IMR-90 (cell line): ENCODE measurements at regions not wholly inside any gene's neighbourhood (a gene's known extent, or its start where the extent isn't known, plus 50 kb on each side); places are given as distances from the start of the nearest gene placed in this dataset.

Experiments used
- ATAC-seq: fragments of 200-7000 bp; cut with Tn5 transposase; 2 replicates; pipeline ENCODE4 v1.9.1; 2020; ENCODE audit warnings: low read depth, mild to moderate bottlenecking, moderate library complexity
- BruUV-seq: library from RNA; stranded (reverse); fragments of 400-500 nt; replicated peaks from 2 replicates; lab custom pipeline; 2021; lab: Mats Ljungman, UMichigan
- CTCF ChIA-PET: fragments of 300-600 bp; formaldehyde crosslinking; extraction: SDS; loops from one replicate; lab custom pipeline; 2021; ENCODE audit warnings: antibody characterized with exemption; lab: Yijun Ruan, JAX
- POLR2A ChIA-PET: fragments of 300-600 bp; sonication (Branson Sonifier 250); formaldehyde crosslinking; loops from one replicate; lab custom pipeline; 2022; ENCODE audit warnings: antibody characterized with exemption; ENCODE audit not compliant: unreplicated experiment; lab: Charles Lee
- DNase-seq: peaks from one replicate; pipeline ENCODE4 v3.0.0; 2013
- H2AFZ ChIP-seq: replicated peaks from 2 replicates; pipeline ENCODE3; 2013; ENCODE audit warnings: low read length, mild to moderate bottlenecking; ENCODE audit not compliant: poor library complexity
- H2AK5ac ChIP-seq: 2 replicates; pipeline ENCODE4 v1.6.1; 2013; ENCODE audit warnings: low read depth, low read length, inconsistent platforms
- H2AK9ac ChIP-seq: replicated peaks from 2 replicates; pipeline ENCODE3; 2013; ENCODE audit warnings: mild to moderate bottlenecking, low read depth, low read length, moderate library complexity; ENCODE audit not compliant: poor library complexity
- H2BK120ac ChIP-seq: 2 replicates; pipeline ENCODE4 v1.6.1; 2013; ENCODE audit warnings: low read depth, low read length, inconsistent platforms
- H2BK15ac ChIP-seq: 3 replicates; pipeline ENCODE4 v1.6.1; 2013; ENCODE audit warnings: low read depth, low read length, inconsistent platforms
- H2BK20ac ChIP-seq: 2 replicates; pipeline ENCODE4 v1.6.1; 2013; ENCODE audit warnings: low read depth, mild to moderate bottlenecking, inconsistent platforms, low read length, moderate library complexity
- H2BK5ac ChIP-seq: 2 replicates; pipeline ENCODE4 v1.6.1; 2013; ENCODE audit warnings: mild to moderate bottlenecking, low read depth, low read length, inconsistent platforms; ENCODE audit not compliant: poor library complexity, severe bottlenecking
- H3K14ac ChIP-seq: replicated peaks from 2 replicates; pipeline ENCODE4 v1.6.1; 2013; ENCODE audit warnings: low read depth, low read length, inconsistent platforms
- H3K18ac ChIP-seq: 2 replicates; pipeline ENCODE4 v1.6.1; 2013; ENCODE audit warnings: low read depth, low read length, control low read depth
- H3K23ac ChIP-seq: 2 replicates; pipeline ENCODE4 v1.6.1; 2013; ENCODE audit warnings: low read depth, low read length, inconsistent platforms
- H3K27ac ChIP-seq: 2 replicates; pipeline ENCODE4 v1.5.1; 2013; ENCODE audit warnings: mild to moderate bottlenecking, control low read depth, low read length; ENCODE audit not compliant: insufficient read depth
- H3K27me3 ChIP-seq: 2 replicates; pipeline ENCODE4 v1.6.1; 2013; ENCODE audit warnings: low read length; ENCODE audit not compliant: control insufficient read depth, insufficient read depth
- H3K36me3 ChIP-seq: 2 replicates; pipeline ENCODE4 v1.6.1; 2013; ENCODE audit warnings: low read length, mixed read lengths; ENCODE audit not compliant: control insufficient read depth, insufficient read depth
- H3K4ac ChIP-seq: 2 replicates; pipeline ENCODE4 v1.6.1; 2013; ENCODE audit warnings: low read depth, low read length, inconsistent platforms
- H3K4me1 ChIP-seq: 2 replicates; pipeline ENCODE4 v1.6.1; 2013; ENCODE audit warnings: low read length, mixed read lengths; ENCODE audit not compliant: control insufficient read depth, insufficient read depth
- H3K4me2 ChIP-seq: 2 replicates; pipeline ENCODE4 v1.6.1; 2013; ENCODE audit warnings: low read depth, mild to moderate bottlenecking, control low read depth, low read length, moderate library complexity
- H3K4me3 ChIP-seq: 2 replicates; pipeline ENCODE4 v1.5.1; 2013; ENCODE audit warnings: low read depth, mild to moderate bottlenecking, control low read depth, low read length, moderate library complexity; ENCODE audit not compliant: insufficient read depth
- H3K56ac ChIP-seq: 2 replicates; pipeline ENCODE4 v1.6.1; 2013; ENCODE audit warnings: low read length, inconsistent platforms; ENCODE audit not compliant: insufficient read depth; ENCODE audit errors: extremely low read depth
- H3K79me1 ChIP-seq, 2 experiments: 2 replicates each; pipeline ENCODE4 v1.6.1; 2013; ENCODE audit warnings: low read length in 2 of 2, inconsistent platforms in 1 of 2, low read depth in 1 of 2
- H3K9ac ChIP-seq: 2 replicates; pipeline ENCODE4 v1.6.1; 2013; ENCODE audit warnings: low read depth, low read length, control low read depth
- H3K9me1 ChIP-seq: 2 replicates; pipeline ENCODE4 v1.6.1; 2013; ENCODE audit warnings: low read length, inconsistent platforms; ENCODE audit not compliant: insufficient read depth
- H3K9me3 ChIP-seq: 2 replicates; pipeline ENCODE4 v1.6.1; 2013; ENCODE audit warnings: low read length; ENCODE audit not compliant: control insufficient read depth, insufficient read depth
- H4K20me1 ChIP-seq: 2 replicates; pipeline ENCODE4 v1.6.1; 2013; ENCODE audit warnings: low read length, inconsistent platforms; ENCODE audit not compliant: insufficient read depth
- H4K5ac ChIP-seq: 2 replicates; pipeline ENCODE4 v1.6.1; 2013; ENCODE audit warnings: mild to moderate bottlenecking, low read depth, low read length, control low read depth
- H4K8ac ChIP-seq, 2 experiments: 2 replicates each; pipeline ENCODE4 v1.6.1; 2013; ENCODE audit warnings: low read depth in 2 of 2, low read length in 2 of 2, control low read depth in 1 of 2, inconsistent platforms in 1 of 2
- H4K91ac ChIP-seq: 2 replicates; pipeline ENCODE4 v1.6.1; 2013; ENCODE audit warnings: low read depth, low read length, inconsistent platforms; ENCODE audit not compliant: insufficient read depth
- ELK1 ChIP-seq: fragments of 150-350 bp; IDR thresholded peaks from 2 replicates; pipeline ENCODE4 v1.6.1; 2016; ENCODE audit warnings: low read depth, mild to moderate bottlenecking, low read length, moderate library complexity, borderline replicate concordance
- FOS ChIP-seq: fragments of 150-350 bp; IDR thresholded peaks from 2 replicates; pipeline ENCODE4 v1.6.1; 2016; ENCODE audit warnings: low read depth, low read length
- RAD21 ChIP-seq: IDR thresholded peaks from 2 replicates; pipeline ENCODE4 v1.6.1; 2012; ENCODE audit warnings: low read length, improper control_type of control experiment
- SMC3 ChIP-seq: fragments of 150-350 bp; IDR thresholded peaks from 2 replicates; pipeline ENCODE4 v1.6.1; 2016; ENCODE audit warnings: low read depth, mild to moderate bottlenecking, antibody characterized with exemption, low read length, moderate library complexity
- WGBS, 2 experiments: methylation state at CpG; one replicate each; pipeline versions ENCODE4 v1.1.5 to v1.1.7; 2013; ENCODE audit warnings: missing lambda C conversion rate in 2 of 2; ENCODE audit not compliant: insufficient read length in 1 of 2; ENCODE audit errors: extremely low coverage in 2 of 2; 5-methylcytosine and 5-hydroxymethylcytosine counted together
- dilution Hi-C: fragments of 300-500 bp; cut with HindIII; formaldehyde crosslinking; loops from one replicate; pipeline ENCODE4 v1.14.3; 2018; ENCODE audit warnings: low sequenced_read_pairs; ENCODE audit not compliant: unreplicated experiment
- in situ Hi-C: fragments of 300-500 bp; cut with MboI; formaldehyde crosslinking; loops from 3 replicates; pipeline ENCODE4 v1.14.3; 2019; ENCODE audit warnings: low sequenced_read_pairs, inconsistent platforms, mixed read lengths
- intact Hi-C: fragments of 100-400 bp; cut with micrococcal nuclease; formaldehyde crosslinking; loops from 2 replicates; pipeline ENCODE4 v1.10.0; 2022
- TF ChIP-seq, protein P1 (sequence below): conservative IDR thresholded peaks from 2 replicates; pipeline ENCODE4 v1.5.1; 2012; ENCODE audit warnings: mild to moderate bottlenecking, low read depth, low read length, improper control_type of control experiment

DNA sequence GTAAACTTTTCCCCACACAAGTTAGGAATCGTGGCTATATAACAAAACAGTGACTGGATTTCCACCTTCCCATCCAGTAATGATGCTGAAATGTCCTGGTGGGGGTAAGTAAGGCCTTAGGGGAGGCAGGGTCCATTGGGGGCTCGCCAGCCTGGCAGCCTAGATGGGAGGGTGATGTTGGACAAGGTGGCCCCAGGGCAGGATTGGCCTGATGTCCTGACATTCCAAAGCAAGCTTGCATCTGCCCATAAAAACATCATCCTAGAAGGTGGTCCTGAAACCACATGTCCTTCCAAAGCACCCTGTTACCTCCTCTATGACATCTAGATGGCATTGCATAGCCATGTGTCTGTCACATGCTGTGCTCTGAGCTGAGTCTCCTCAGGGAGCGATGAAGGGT, 54.1 kb upstream of the RAB6C start:
- no peaks in the 10 kb centered on the region for H3K36me3 ChIP-seq
- H3K9me3 ChIP-seq: no peaks in the 10 kb centered on the region
- ATAC-seq (no peak), DNase-seq (no peak)
- intact Hi-C loops (no loop called here), in situ Hi-C loops (no loop called here), dilution Hi-C loops (no loop called here)
- no peak overlapping the region for H4K8ac ChIP-seq
- no peak overlapping the region for H3K27ac ChIP-seq
- TF ChIP-seq FOS (no peak), RAD21 (no peak), SMC3 (no peak), ELK1 (no peak)
- TF ChIP-seq, protein P1, sequence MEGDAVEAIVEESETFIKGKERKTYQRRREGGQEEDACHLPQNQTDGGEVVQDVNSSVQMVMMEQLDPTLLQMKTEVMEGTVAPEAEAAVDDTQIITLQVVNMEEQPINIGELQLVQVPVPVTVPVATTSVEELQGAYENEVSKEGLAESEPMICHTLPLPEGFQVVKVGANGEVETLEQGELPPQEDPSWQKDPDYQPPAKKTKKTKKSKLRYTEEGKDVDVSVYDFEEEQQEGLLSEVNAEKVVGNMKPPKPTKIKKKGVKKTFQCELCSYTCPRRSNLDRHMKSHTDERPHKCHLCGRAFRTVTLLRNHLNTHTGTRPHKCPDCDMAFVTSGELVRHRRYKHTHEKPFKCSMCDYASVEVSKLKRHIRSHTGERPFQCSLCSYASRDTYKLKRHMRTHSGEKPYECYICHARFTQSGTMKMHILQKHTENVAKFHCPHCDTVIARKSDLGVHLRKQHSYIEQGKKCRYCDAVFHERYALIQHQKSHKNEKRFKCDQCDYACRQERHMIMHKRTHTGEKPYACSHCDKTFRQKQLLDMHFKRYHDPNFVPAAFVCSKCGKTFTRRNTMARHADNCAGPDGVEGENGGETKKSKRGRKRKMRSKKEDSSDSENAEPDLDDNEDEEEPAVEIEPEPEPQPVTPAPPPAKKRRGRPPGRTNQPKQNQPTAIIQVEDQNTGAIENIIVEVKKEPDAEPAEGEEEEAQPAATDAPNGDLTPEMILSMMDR: no peak
- no peak overlapping the region for H4K91ac ChIP-seq
- H3K79me1 ChIP-seq: no peaks in the 10 kb centered on the region
- no peak overlapping the region for H2AK9ac ChIP-seq
- H3K9ac ChIP-seq: no peak overlapping the region
- no peaks in the 10 kb centered on the region; the same call in 1 of the 2 replicates for H3K27me3 ChIP-seq
- CTCF ChIA-PET: no interaction called here
- H2BK15ac ChIP-seq: no peak overlapping the region
- H3K9me1 ChIP-seq: no peaks in the 10 kb centered on the region
- no peak overlapping the region for H3K4me2 ChIP-seq
- H2BK120ac ChIP-seq: no peak overlapping the region
- H2AFZ ChIP-seq: no peak overlapping the region
- no peaks in the 10 kb centered on the region for H3K4me1 ChIP-seq
- H3K14ac ChIP-seq: no peak overlapping the region
- no peaks in the 10 kb centered on the region for H4K20me1 ChIP-seq
- H3K23ac ChIP-seq: no peak overlapping the region
- H2BK5ac ChIP-seq: no peak overlapping the region
- H3K4ac ChIP-seq: no peak overlapping the region
- H3K4me3 ChIP-seq: no peak overlapping the region
- POLR2A ChIA-PET: no interaction called here
- H2AK5ac ChIP-seq: no peak overlapping the region
- no peak overlapping the region for H3K18ac ChIP-seq
- H4K5ac ChIP-seq: no peak overlapping the region
- WGBS, 2 experiments: no CpG with 5 or more reads among the region's 3 CpGs
- no peak overlapping the region for H2BK20ac ChIP-seq
- no peak overlapping the region for H3K56ac ChIP-seq
- no TSS peak for BruUV-seq
